Body of pancreas (tissue), 4 donors: ENCODE measurements at regions not wholly inside any gene's neighbourhood (a gene's known extent, or its start where the extent isn't known, plus 50 kb on each side); places are given as distances from the start of the nearest gene placed in this dataset.

Experiments used
- ATAC-seq: fragments of 150-250 bp; one replicate; pipeline ENCODE4 v1.9.1; 2016
- DNase-seq, 4 donors: peaks; one replicate each; pipeline ENCODE4 v3.0.0-alpha.2; 2019
- H3K27ac ChIP-seq, 4 donors: fragments of 200-600 bp; sonication (generic); 1 replicate in 3 of 4; 2 replicates in 1 of 4; pipeline versions ENCODE4 v1.5.1 to v1.6.1; 2016 to 2019; ENCODE audit warnings: mild to moderate bottlenecking in 1 of 4, mixed read lengths in 1 of 4, moderate library complexity in 1 of 4
- H3K27me3 ChIP-seq, 2 donors: fragments of 200-600 bp; sonication (generic); one replicate each; pipeline ENCODE4 v1.6.0; 2016; ENCODE audit warnings: mild to moderate bottlenecking in 1 of 2
- H3K36me3 ChIP-seq, 2 donors: fragments of 200-600 bp; sonication (generic); replicated peaks in 1 of 2; 2 replicates each; pipeline ENCODE4 v1.5.1; 2016; ENCODE audit warnings: low read depth in 2 of 2; ENCODE audit not compliant: insufficient read depth in 1 of 2
- H3K4me1 ChIP-seq: fragments of 200-600 bp; sonication (generic); one replicate; pipeline ENCODE4 v1.6.0; 2016
- H3K4me3 ChIP-seq, 2 donors: fragments of 200-600 bp; sonication (generic); 1 replicate in 1 of 2; 2 replicates in 1 of 2; pipeline ENCODE4 v1.5.1; 2016 to 2019
- H3K9me3 ChIP-seq, 3 donors: fragments of 200-600 bp; sonication (generic); 1 replicate in 2 of 3; 2 replicates in 1 of 3; pipeline ENCODE4 v1.5.1; 2016
- POLR2A ChIP-seq, 3 donors: fragments of 450-650 bp; IDR thresholded peaks; one replicate each; pipeline ENCODE4 v1.6.1; 2016; ENCODE audit warnings: antibody characterized with exemption in 3 of 3, mild to moderate bottlenecking in 2 of 3
- WGBS, 2 donors: methylation state at CpG; one replicate each; pipeline ENCODE4 v1.1.5; 2017; 5-methylcytosine and 5-hydroxymethylcytosine counted together
- intact Hi-C: fragments of 100-400 bp; cut with DNase I; formaldehyde crosslinking; loops from one replicate; pipeline ENCODE4 v1.15.1; 2023
- TF ChIP-seq, protein P1 (sequence below), 7 experiments: fragments of 450-650 bp in 4 of 7; fragments of 200-600 bp in 3 of 7; sonication (generic) in 3 of 7; IDR thresholded peaks; one replicate each; pipeline ENCODE4 v1.5.1; 2016 to 2019; ENCODE audit warnings: antibody characterized with exemption in 7 of 7

DNA sequence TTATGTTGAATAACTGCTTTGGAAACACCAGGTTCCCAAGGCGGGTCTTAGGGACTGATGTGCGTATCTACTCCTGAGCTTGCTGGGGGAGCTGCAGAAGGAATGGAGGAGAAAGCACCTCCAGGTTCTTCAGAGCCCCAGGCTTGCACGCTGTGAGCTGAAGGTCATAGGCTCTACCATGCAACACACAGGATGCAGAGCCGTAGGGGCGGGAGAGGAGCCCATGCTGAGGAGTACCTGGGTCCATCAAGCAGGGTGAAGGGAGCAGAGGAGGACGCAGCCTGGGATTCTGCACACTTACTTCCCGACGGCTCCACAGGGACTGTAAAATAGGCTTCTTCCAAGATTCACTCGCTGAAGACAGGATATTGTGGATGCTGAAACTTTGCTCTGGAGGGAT is 426.5 kb upstream of the FRG1 start:
- intact Hi-C loops, result no loop called here
- 78 to 80% methylated on average over 9 of the region's 9 CpGs for WGBS, 2 donors
- no peak for ATAC-seq

DNA sequence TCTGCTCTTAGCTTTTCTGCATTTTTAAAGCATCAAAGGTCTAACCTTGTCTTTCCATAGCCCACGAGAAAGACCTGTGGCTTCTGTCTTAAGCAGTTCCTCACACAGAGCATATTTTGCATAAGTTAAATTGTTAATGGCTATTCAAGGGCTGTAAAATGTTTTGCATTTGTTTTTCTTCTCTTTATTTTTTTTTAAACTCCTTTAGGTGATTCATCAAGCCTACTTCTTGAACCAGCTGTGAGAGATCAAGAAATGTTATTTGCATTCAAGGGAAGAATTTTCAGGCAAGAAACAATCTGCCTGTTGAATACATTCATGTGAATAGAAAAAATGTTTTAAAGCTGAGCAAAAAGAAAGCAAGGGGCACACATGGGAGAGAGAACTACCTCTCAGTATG is 423.8 kb upstream of the FRG1 start:
- Histone ChIP-seq H3K36me3 (no peaks in the 10 kb centered on the region), H3K27ac (no peak overlapping the region), H3K9me3 (no peaks in the 10 kb centered on the region), H3K4me1 (no peaks in the 10 kb centered on the region), H3K27me3 (no peaks in the 10 kb centered on the region), H3K4me3 (no peak overlapping the region)
- no peak for DNase-seq
- WGBS, 2 donors, result 74 to 79% methylated on average over 1 of the region's 1 CpG
- intact Hi-C loops, result no loop called here
- TF ChIP-seq, protein P1, sequence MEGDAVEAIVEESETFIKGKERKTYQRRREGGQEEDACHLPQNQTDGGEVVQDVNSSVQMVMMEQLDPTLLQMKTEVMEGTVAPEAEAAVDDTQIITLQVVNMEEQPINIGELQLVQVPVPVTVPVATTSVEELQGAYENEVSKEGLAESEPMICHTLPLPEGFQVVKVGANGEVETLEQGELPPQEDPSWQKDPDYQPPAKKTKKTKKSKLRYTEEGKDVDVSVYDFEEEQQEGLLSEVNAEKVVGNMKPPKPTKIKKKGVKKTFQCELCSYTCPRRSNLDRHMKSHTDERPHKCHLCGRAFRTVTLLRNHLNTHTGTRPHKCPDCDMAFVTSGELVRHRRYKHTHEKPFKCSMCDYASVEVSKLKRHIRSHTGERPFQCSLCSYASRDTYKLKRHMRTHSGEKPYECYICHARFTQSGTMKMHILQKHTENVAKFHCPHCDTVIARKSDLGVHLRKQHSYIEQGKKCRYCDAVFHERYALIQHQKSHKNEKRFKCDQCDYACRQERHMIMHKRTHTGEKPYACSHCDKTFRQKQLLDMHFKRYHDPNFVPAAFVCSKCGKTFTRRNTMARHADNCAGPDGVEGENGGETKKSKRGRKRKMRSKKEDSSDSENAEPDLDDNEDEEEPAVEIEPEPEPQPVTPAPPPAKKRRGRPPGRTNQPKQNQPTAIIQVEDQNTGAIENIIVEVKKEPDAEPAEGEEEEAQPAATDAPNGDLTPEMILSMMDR (IDR thresholded peaks at IDR 0.05), result no peak
- no peak for TF ChIP-seq POLR2A (IDR thresholded peaks at IDR 0.05)
- ATAC-seq, result no peak

More for the DNA sequence above, 426.5 kb upstream of the FRG1 start:
- no peak overlapping the region for H3K27ac ChIP-seq
- H3K9me3 ChIP-seq, result no peaks in the 10 kb centered on the region
- TF ChIP-seq, protein P1 (IDR thresholded peaks at IDR 0.05), result no peak
- TF ChIP-seq POLR2A (IDR thresholded peaks at IDR 0.05), result no peak
- H3K4me1 ChIP-seq, result no peaks in the 10 kb centered on the region
- H3K27me3 ChIP-seq, result no peaks in the 10 kb centered on the region
- no peak overlapping the region for H3K4me3 ChIP-seq
- H3K36me3 ChIP-seq, result no peaks in the 10 kb centered on the region
- DNase-seq, result no peak

DNA sequence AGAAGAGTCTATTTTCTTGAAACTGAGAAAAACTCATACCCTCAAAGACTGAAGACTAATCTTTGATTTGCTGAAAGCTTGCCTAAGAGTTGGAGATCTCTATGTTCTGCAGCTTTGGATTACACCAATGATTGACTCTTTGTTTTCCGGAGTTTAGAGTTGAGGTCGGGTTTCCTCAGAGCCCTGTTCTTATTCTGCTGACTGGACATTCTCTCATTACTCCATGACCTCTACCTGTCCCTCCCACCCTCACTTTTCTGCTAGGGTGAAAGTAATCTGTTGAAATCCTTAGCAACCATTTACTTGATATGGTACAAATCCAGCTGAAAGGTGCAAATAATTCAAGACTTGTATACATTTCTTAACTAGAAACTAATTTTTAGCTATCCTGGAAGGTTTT is 421.5 kb upstream of the FRG1 start:
- no peak overlapping the region for H3K27ac ChIP-seq
- no peak for TF ChIP-seq POLR2A (IDR thresholded peaks at IDR 0.05)
- TF ChIP-seq, protein P1 (IDR thresholded peaks at IDR 0.05), result no peak
- no peak for DNase-seq
- no peaks in the 10 kb centered on the region for H3K9me3 ChIP-seq
- no peaks in the 10 kb centered on the region for H3K27me3 ChIP-seq
- intact Hi-C loops, result no loop called here
- no peaks in the 10 kb centered on the region for H3K36me3 ChIP-seq
- ATAC-seq, result no peak
- no peaks in the 10 kb centered on the region for H3K4me1 ChIP-seq
- no peak overlapping the region for H3K4me3 ChIP-seq
- 47 to 60% methylated on average over 2 of the region's 2 CpGs for WGBS, 2 donors

DNA sequence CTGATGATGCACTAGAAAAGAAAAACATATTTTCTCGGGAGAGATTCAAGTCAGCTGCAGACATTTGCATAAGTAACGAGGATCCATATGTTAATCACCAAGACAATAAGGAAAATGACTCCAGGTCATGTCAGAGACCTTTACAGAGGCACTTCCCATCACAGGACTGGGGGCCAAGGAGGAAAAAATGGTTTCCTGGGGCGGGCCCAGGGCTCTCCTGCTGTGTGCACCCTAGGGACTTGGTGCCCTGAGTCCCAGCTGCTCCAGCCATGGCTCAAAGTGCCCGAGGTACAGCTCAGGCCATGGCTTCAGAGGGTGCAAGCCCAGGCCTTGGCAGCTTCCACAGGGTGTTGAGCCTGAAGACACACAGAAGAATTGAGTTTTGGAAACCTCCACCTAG is 415.4 kb upstream of the FRG1 start:
- 42% methylated on average over 2 to 4 of the region's 4 CpGs for WGBS, 2 donors
- Histone ChIP-seq H3K27me3 (no peaks in the 10 kb centered on the region), H3K36me3 (no peaks in the 10 kb centered on the region), H3K4me1 (no peaks in the 10 kb centered on the region), H3K27ac (no peak overlapping the region), H3K4me3 (no peak overlapping the region), H3K9me3 (peaks cover 0 to 24% (median 0%) of the 10 kb centered on the region in 3 donors)
- intact Hi-C loops, result no loop called here
- ATAC-seq, result no peak
- DNase-seq, result no peak
- TF ChIP-seq POLR2A (IDR thresholded peaks at IDR 0.05), result no peak
- TF ChIP-seq, protein P1 (IDR thresholded peaks at IDR 0.05), result no peak

DNA sequence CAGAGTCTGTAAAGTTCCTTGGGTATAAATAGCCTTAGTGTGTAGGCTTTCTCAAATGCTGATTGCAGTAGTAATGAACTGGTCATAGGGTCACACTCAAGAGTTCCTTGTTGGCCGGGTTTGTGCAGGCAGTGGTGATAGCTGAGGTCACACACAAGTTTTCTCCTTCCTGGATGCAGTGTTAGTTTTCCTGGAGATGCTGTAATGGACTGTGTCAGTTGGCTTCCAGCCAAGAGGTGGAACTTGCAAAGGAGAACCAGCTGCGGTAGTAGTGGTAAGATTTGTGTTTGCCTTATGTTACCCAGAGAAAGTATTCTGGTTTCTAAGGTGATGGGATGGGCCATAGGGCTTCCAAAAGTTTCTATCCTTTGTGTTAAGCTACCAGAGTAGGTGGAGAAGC is 409.8 kb upstream of the FRG1 start:
- no peak overlapping the region for H3K4me3 ChIP-seq
- H3K27ac ChIP-seq, result no peak overlapping the region
- H3K36me3 ChIP-seq, result no peaks in the 10 kb centered on the region
- no peaks in the 10 kb centered on the region for H3K4me1 ChIP-seq
- 43 to 52% methylated on average over 2 of the region's 2 CpGs for WGBS, 2 donors
- no peak for ATAC-seq
- no peak for DNase-seq
- TF ChIP-seq, protein P1 (IDR thresholded peaks at IDR 0.05), result no peak
- no peak for TF ChIP-seq POLR2A (IDR thresholded peaks at IDR 0.05)
- intact Hi-C loops, result no loop called here
- peaks cover 0 to 25% (median 0%) of the 10 kb centered on the region in 3 donors for H3K9me3 ChIP-seq
- no peaks in the 10 kb centered on the region for H3K27me3 ChIP-seq
